ENCODE measurements at regions not wholly inside any gene's neighbourhood (a gene's known extent, or its start where the extent isn't known, plus 50 kb on each side); places are given as distances from the start of the nearest gene placed in this dataset.

GRCh38 chr10:130611239-130611638 is 475.0 kb downstream of the GLRX3 start:
- Histone ChIP-seq H3K9me3 (ENCODE audit: low read length) (no peaks in the 10 kb centered on the region), H3K9ac (ENCODE audit: low read length) (no peak overlapping the region), H3K4me2 (ENCODE audit: low read length) (no peak overlapping the region), H4K20me1 (ENCODE audit: insufficient read depth, low read length) (no peaks in the 10 kb centered on the region), H2AFZ (ENCODE audit: low read length) (no peak overlapping the region), H3K4me1 (ENCODE audit: insufficient read depth, low read length, severe bottlenecking) (no peaks in the 10 kb centered on the region), H3K27me3 (ENCODE audit: insufficient read depth, low read length) (0 out of 2 replicates have a peak, but pooled peaks cover 3% of the 10 kb centered on the region), H3K4me3 (ENCODE audit: low read depth, low read length, poor library complexity, severe bottlenecking) (no peak overlapping the region), H3K9me2 (ENCODE audit: low read depth, low read length) (no peaks in the 10 kb centered on the region), H3K27ac (ENCODE audit: low read depth, low read length, poor library complexity, severe bottlenecking) (no peak overlapping the region), H3K79me2 (ENCODE audit: insufficient read depth, low read length) (no peaks in the 10 kb centered on the region), H3F3A (ENCODE audit: insufficient read depth, low read length) (no peaks in the 10 kb centered on the region), H3K36me3 (ENCODE audit: insufficient read depth, low read length) (no peaks in the 10 kb centered on the region)
- TF ChIP-seq, protein P1, sequence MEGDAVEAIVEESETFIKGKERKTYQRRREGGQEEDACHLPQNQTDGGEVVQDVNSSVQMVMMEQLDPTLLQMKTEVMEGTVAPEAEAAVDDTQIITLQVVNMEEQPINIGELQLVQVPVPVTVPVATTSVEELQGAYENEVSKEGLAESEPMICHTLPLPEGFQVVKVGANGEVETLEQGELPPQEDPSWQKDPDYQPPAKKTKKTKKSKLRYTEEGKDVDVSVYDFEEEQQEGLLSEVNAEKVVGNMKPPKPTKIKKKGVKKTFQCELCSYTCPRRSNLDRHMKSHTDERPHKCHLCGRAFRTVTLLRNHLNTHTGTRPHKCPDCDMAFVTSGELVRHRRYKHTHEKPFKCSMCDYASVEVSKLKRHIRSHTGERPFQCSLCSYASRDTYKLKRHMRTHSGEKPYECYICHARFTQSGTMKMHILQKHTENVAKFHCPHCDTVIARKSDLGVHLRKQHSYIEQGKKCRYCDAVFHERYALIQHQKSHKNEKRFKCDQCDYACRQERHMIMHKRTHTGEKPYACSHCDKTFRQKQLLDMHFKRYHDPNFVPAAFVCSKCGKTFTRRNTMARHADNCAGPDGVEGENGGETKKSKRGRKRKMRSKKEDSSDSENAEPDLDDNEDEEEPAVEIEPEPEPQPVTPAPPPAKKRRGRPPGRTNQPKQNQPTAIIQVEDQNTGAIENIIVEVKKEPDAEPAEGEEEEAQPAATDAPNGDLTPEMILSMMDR (IDR thresholded peaks at IDR 0.05; ENCODE audit: low read length) = no peak
- TF ChIP-seq EZH2 (IDR thresholded peaks at IDR 0.05; ENCODE audit: borderline replicate concordance, low read length) = no peak

- Histone ChIP-seq H3K79me2 (ENCODE audit: insufficient read depth, low read length) (no peaks in the 10 kb centered on the region), H3K36me3 (ENCODE audit: insufficient read depth, low read length) (no peaks in the 10 kb centered on the region), H4K20me1 (ENCODE audit: insufficient read depth, low read length) (no peaks in the 10 kb centered on the region), H3K4me1 (ENCODE audit: insufficient read depth, low read length, severe bottlenecking) (no peaks in the 10 kb centered on the region), H3K27me3 (ENCODE audit: insufficient read depth, low read length) (0 out of 2 replicates have a peak, but pooled peaks cover 3% of the 10 kb centered on the region), H3K4me2 (ENCODE audit: low read length) (no peak overlapping the region), H3K4me3 (ENCODE audit: low read depth, low read length, poor library complexity, severe bottlenecking) (no peak overlapping the region), H3K27ac (ENCODE audit: low read depth, low read length, poor library complexity, severe bottlenecking) (no peak overlapping the region), H3F3A (ENCODE audit: insufficient read depth, low read length) (no peaks in the 10 kb centered on the region), H3K9me3 (ENCODE audit: low read length) (no peaks in the 10 kb centered on the region), H3K9me2 (ENCODE audit: low read depth, low read length) (no peaks in the 10 kb centered on the region), H2AFZ (ENCODE audit: low read length) (no peak overlapping the region), H3K9ac (ENCODE audit: low read length) (no peak overlapping the region)
- TF ChIP-seq, protein P1 (IDR thresholded peaks at IDR 0.05; ENCODE audit: low read length) = no peak
- TF ChIP-seq EZH2 (IDR thresholded peaks at IDR 0.05; ENCODE audit: borderline replicate concordance, low read length) = no peak
Observed at GRCh38 chr10:130615457-130615856, 479.3 kb downstream of the GLRX3 start.

DNA sequence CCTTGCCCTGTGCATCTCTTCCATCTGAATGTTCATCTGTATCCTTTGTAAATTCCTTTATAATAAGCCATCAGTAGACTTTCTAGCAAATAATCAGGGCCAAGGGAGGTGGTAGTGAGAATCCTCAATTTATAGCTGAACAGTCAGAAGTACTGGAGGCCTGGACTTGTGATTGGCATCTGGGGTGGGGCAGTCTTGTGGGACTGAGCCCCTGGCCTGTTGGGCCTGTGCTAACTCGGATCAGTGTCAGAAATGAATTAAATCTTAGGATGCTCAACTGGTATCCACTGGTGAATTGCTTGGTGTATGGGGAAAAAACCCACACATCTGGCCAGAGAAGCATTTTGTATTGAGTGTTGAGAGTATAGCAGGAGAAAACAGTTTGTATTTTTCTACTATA is 481.8 kb downstream of the GLRX3 start:
- no peak for TF ChIP-seq EZH2 (IDR thresholded peaks at IDR 0.05; ENCODE audit: borderline replicate concordance, low read length)
- TF ChIP-seq, protein P1 (IDR thresholded peaks at IDR 0.05; ENCODE audit: low read length) = no peak
- H3K27ac ChIP-seq (ENCODE audit: low read depth, low read length, poor library complexity, severe bottlenecking) = no peak overlapping the region
- no peaks in the 10 kb centered on the region for H4K20me1 ChIP-seq (ENCODE audit: insufficient read depth, low read length)
- no peak overlapping the region for H3K4me2 ChIP-seq (ENCODE audit: low read length)
- no peaks in the 10 kb centered on the region for H3K9me3 ChIP-seq (ENCODE audit: low read length)
- no peaks in the 10 kb centered on the region for H3K79me2 ChIP-seq (ENCODE audit: insufficient read depth, low read length)
- H3K4me3 ChIP-seq (ENCODE audit: low read depth, low read length, poor library complexity, severe bottlenecking) = no peak overlapping the region
- no peaks in the 10 kb centered on the region for H3K4me1 ChIP-seq (ENCODE audit: insufficient read depth, low read length, severe bottlenecking)
- no peaks in the 10 kb centered on the region for H3K9me2 ChIP-seq (ENCODE audit: low read depth, low read length)
- H3F3A ChIP-seq (ENCODE audit: insufficient read depth, low read length) = no peaks in the 10 kb centered on the region
- H3K9ac ChIP-seq (ENCODE audit: low read length) = no peak overlapping the region
- H2AFZ ChIP-seq (ENCODE audit: low read length) = no peak overlapping the region
- H3K36me3 ChIP-seq (ENCODE audit: insufficient read depth, low read length) = no peaks in the 10 kb centered on the region
- 0 out of 2 replicates have a peak, but pooled peaks cover 3% of the 10 kb centered on the region for H3K27me3 ChIP-seq (ENCODE audit: insufficient read depth, low read length)
